SKM-1 treated with dmso at 0.1 percent for 144 hours (cell line): ENCODE measurements at regions not wholly inside any gene's neighbourhood (a gene's known extent, or its start where the extent isn't known, plus 50 kb on each side); places are given as distances from the start of the nearest gene placed in this dataset.
"Not testable (repeated sequence)": the region's sequence is repeated elsewhere in the genome, so short reads cannot be mapped to it uniquely, and the experiment has no call there.

Source experiments
- DNase-seq: peaks from one replicate; lab custom pipeline; 2025; ENCODE audit not compliant: unreplicated experiment; lab: John Stamatoyannopoulos, UW

GRCh38 chr12:105480162-105480561, 149.7 kb downstream of the C12orf75 start:
- no peak for DNase-seq

DNA sequence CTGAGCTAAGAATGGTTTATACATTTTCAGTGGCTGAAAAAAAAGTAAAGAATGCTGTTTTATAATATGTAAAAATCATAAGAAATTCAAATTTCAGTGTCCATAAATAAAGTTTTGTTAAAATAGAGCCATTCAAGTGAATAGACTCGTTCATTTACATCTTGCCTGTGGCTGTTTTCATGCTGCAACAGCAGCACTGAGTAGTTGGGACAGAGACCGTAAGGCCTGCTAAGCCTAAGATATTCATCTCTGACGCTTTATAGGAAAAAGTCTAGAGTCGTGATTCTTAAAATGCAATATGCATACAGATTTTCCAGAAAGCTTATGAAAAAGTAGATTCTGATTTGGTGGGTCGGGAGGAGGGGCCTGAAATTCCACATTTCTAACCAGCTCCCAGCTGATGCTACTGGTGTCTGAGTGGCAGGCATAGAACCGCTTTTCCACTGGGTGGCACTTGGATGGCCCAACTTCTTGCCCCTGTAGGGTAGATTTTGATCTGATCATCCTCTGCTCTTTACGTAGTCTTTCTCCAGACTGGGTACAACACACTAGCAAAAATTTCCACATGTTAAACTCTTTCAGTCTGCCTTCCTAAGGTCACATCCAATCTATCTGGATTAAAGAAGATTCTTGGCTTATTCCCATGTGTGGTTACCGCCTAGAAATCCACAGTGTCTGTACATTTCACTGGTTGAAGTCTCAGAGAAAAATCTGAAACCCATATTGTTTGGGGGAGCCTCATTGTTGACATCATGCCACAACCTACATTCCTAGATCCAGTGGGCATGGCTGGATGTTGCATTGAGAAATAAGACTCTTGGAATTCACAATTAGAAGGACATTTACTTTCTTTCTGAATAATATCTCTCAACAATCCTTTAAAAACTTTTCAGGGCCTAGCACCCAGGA, 151.2 kb downstream of the C12orf75 start:
- no peak for DNase-seq

DNA sequence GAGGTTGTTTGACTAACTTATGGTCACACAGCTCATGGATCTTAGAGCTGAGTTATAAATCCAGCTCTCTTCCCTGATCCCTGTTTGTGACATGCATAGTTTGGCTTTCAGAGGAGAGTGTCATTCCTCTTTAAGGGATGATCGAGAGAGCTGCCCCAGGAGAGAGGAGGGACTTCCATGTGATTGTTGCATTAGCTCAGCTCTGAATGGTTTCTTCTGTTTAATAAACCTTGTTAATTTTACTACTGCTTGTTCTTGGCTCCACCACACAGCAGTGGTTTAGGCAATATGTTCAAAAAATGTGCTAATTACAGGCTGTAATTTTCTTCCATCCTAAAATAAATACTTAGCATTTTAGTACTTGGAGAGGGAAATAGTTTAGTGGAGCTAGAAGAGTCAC, 152.5 kb downstream of the C12orf75 start:
- no peak for DNase-seq

GRCh38 chr12:105483691-105484090, 153.2 kb downstream of the C12orf75 start:
- DNase-seq, result no peak

GRCh38 chr12:105485321-105485910, 154.9 kb downstream of the C12orf75 start:
- DNase-seq, result no peak

GRCh38 chr12:105485921-105486320, 155.4 kb downstream of the C12orf75 start:
- DNase-seq, result no peak

DNA sequence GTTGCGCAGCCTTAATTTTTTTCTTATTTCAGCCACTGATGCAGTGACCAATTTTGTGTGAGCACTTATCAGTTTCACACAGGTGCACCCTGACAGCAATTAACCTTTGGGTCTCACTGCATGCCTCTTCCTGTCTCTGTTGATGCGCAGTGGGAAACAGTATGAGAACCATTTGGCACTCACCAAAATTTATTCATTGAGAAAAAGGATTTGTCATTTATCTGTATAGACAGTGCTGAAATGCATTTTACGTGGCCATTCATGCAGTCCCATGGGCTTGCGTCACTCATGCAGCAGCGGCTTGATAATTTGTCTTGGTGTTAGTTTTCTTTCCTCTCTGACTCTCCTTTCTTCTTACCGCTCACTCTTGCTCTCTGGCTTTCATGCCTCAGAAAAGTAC, 157.5 kb downstream of the C12orf75 start:
- no peak for DNase-seq

DNA sequence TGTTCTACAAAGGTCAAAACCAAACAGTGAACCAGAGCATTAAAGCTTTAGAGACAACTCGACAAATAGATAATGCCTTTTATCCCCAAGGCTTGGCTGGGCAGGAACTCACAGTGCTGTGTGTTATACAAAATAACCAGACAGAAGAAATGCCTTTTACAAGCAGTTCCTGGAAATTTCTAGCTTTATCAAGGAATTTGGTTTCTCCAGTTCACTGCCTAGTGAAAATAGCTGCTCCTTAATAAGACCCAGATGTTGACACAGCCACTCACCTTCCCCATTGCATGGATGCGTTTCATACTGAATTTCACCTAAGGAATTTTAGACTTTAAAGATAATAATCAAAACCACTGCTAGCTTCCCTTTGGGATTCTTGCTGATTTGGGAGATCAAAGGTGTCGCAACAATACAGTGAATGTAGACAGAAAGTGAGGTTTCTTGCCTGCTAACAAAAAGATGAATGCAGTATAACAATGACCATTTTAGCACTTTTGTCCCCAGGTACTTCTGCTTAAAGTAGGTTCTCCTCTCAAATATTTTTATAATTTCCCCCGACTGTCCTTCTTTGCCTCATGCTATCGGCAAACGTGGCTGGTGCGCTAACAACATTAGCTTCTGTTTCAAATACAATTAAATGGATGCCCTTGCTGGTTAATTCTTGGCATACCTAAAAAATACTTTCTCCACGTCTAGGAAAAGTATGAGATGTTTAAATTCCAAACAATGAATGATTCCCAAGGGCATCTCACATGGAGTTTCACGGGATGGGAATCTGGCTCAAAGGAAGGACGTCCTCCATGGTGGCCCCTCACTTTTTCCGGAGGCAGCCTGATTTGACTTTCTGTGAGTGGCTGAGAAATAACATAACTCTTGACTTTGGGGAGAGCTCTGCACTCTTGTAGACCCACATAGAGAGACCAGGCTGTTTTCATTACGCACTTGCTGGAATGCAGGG, 162.4 kb downstream of the C12orf75 start:
- no peak for DNase-seq

GRCh38 chr12:105499205-105499604, 168.7 kb downstream of the C12orf75 start:
- no peak for DNase-seq

DNA sequence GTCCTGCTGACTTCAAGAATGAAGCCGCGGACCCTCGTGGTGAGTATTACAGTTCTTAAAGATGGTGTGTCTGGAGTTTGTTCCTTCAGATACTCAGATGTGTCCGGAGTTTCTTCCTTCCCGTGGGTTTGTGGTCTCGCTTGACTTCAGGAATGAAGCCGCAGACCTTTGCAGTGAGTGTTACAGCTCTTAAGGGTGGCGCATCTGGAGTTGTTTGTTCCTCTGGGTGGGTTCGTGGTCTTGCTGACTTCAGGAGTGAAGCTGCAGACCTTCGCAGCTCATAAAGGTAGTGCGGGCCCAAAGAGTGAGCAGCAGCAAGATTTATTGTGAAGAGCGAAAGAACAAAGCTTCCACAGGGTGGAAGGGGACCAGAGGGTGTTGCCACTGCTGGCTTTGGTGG, 170.2 kb downstream of the C12orf75 start:
- DNase-seq, result not testable (repeated sequence)

DNA sequence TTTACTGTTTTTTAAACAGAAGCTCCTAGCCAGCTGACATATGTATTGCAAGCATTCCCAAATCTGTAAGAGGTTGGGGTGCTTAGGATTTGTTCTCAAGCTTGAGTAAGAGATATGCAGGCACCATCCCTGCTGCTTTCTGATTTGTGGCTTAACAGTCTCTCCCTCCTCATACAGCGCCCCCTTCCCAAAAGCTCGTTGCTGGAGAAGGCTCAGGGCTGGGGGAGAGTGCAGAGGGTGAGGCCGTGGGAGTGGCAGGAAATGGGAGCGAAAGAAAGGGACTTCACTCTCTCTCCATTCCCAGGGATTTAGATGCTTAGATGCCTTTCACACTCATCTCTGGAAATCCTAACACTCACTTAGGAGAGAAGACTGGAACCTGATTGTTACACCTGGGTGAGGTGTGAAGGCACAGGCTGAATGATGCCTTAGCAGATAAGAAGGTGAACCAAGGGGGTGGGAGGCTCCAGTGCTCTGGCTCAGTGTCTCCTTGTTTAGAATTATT, 172.0 kb downstream of the C12orf75 start:
- no peak for DNase-seq

DNA sequence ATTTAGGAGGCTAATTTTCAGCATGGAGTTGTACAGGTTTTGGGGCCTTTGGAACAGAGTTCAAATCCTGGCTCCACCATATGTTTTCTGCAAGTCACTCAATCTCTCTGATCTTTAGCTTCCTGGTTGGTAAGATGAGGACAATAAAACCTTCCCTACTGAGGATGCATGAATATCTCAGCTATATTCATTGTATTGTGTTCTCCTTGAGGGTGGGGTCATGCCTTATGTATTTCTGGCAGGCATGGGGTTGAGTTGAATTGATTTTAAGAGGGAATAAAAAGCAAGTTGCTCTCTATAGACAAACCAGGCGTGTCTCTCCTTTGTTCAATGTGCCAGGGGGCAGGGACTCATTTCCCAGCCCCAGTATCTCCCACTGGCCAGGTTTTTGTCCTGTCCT, 173.1 kb downstream of the C12orf75 start:
- DNase-seq, result no peak

DNA sequence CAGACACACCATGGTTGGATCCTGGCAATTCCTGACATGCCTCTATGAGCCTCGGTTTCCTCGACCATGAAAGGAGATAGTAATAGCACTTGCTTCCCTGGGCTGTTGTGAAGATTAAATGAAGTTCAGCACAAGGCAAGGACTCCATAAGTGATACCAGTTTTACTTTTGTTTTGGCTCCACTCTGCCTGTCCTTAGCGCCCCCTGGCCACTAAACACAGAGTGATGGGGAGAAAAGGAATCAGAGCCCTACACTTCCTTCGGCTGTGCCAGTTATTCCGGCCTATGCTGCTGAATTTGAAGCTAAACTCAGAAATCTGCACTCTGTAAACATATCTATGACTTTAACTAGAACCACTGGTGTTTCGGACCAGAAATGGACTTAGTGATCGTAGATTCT, 173.8 kb downstream of the C12orf75 start:
- DNase-seq, result no peak

DNA sequence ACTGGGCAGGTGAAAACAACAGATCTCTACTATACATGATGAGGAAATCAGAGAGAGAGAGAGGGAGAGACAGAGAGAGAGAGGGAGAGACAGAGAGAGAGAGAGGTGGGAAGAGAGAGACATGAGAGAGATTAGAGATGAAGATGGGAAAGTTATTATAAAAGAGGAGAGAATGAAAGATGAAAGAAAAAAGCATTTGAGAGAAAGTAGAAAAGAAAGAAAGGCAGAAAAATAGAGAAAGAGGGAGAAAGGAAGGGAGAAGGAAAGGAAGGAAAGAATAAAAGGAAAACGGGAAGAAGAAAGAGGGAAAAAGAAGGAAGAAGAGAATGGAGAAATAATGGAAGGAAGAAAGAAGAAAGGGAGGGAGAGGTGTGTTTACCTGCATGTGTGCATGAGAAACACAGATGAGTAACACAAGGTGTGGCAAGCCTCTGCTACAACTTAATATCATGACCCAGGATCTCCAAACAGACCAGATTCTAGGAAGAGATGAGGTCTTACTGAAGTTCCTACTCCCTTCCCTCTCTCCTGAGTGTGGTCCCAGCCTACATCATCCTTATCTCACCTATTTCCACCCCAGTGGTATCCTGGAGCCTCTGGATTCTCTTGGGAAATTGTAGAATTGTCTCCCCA, 176.3 kb downstream of the C12orf75 start:
- no peak for DNase-seq

DNA sequence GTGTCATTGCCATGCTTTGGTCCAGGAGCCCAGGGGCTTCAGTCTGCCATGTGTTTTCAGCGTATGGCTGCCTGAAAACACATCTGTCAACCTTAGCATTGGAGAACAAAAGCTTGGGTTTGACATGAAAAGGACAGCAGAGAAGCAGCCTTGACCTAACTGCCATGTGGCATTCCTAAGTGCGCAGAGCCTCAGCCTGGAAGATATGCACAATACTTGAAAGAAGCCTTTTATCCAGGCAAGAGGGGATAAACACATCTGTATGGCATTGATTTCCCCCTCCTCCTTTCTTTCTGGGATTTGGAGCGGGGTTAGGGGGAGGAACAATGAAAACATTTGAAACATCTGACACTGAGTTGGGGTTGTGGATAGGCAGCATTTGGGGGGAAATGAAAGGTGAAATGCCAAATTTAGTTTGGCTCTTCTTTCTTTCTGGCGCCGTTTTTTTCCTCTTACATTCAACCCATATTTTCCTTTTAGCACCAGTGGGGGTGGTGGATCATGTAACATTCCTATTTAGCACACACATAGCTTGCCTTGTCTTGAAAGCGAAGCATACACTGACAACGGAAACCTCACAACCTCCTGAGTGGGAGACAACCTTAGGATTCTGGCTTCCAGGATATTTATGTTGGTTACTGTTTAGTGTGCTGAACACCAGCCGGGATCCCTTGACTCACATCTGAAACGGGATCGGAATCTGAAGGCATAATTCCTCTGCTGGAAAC, 177.0 kb downstream of the C12orf75 start:
- no peak for DNase-seq

GRCh38 chr12:105508096-105508495, 177.6 kb downstream of the C12orf75 start:
- DNase-seq, result no peak

- DNase-seq, result no peak
These were observed 180.0 kb downstream of the C12orf75 start for GRCh38 chr12:105510526-105510925.

DNA sequence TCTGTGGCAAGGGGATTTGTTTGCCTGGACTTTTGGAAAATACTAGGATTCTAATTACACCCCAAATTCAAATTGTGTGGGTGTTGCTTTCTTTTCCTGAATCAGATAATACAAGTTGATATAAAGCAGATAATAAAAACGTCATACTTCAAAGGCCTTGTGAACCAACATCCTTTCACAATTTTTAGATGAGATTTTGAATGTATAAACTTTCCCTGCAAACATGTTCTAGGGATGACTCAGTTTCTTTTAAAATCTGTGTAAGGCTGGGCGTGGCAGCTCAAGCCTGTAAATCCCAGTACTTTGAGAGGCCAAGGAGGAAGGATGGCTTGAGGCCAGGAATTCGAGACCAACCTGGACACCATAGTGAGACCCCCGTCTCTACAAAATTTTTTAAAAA, 182.4 kb downstream of the C12orf75 start:
- not testable (repeated sequence) for DNase-seq

DNA sequence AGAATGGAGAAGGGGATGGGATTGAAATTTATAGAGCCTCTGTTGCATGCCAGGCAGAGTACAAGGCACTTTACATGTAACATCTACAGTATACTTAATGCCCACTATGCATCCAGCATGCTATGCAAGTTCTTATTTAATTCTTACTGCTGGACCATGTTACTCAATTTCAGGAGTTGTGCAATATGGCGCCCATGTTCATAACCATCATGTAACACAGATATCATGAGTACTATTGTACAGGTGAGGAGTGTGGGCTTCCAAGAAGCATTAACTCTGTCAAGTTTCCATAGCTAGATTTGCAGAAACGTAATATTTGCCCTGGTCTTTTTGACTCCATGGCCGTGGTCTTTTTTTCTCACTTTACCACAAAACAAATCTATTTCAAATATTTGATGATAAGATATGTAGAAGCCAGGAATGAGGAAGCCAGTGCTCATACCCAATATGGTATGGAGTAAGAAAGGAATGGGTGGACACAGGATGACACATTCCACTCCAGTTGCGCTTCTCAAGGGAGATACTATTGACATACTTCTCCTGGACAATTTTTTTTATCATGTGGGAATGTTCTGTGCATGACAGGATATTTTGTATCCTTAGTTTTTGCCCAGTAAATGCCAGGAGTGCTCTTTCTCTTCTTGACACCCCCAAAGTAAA, 191.8 kb downstream of the C12orf75 start:
- no peak for DNase-seq
